HG02884 (cell line): ENCODE measurements at regions not wholly inside any gene's neighbourhood (a gene's known extent, or its start where the extent isn't known, plus 50 kb on each side); places are given as distances from the start of the nearest gene placed in this dataset.
"Not testable (repeated sequence)": the region's sequence is repeated elsewhere in the genome, so short reads cannot be mapped to it uniquely, and the experiment has no call there.

Experiments used
- ATAC-seq: cut with Tn5 transposase; IDR thresholded peaks from one replicate; pipeline ENCODE4 v1.9.1; 2021; ENCODE audit warnings: mild to moderate bottlenecking, moderate library complexity; ENCODE audit not compliant: unreplicated experiment

DNA sequence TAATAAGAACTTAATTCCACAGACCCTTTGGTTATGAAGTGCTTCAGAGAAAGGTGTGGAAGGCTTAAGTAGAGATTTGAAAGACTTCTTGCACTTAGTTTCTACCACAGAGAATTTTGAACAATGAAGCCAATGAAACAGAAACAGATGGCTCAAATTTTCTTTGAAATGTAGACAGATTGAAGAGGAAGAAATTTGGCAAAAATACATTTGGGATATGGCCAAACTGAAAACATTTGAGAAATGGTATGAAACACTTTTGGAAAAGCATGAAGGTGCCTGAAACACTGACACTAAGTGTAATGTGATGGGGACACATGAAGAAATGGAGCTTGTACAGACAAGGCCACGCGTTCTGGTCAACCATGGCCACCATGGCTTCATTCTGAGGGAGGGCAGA, 272.4 kb upstream of the EXOC2 start:
- ATAC-seq, result no peak

DNA sequence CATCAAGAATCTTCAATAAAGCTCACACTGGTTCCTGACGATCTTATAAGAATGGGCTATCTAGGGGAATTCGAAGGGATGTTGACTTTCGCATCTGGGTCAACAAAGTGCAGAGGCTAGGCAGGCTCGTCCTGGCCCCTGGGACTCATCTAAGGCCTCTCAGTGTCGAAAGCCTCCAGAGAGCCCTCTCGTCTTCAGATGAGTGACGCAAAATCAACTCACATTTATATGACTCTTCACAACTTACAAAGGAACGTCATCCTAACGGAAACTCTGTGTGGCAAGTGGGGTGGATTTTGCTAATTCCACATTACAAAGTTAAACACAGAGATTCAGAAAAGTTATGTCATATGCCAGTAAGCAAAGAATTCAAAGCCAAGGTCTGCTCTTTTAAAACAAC, 270.5 kb upstream of the EXOC2 start:
- ATAC-seq, result no peak

GRCh38 chr6:961407-961960, 268.5 kb upstream of the EXOC2 start:
- no peak for ATAC-seq

- ATAC-seq, result no peak
These were observed 267.4 kb upstream of the EXOC2 start for GRCh38 chr6:960356-960755.

- ATAC-seq, result no peak
These were observed 265.5 kb upstream of the EXOC2 start for GRCh38 chr6:958488-958887.

GRCh38 chr6:951399-952181, 258.7 kb upstream of the EXOC2 start:
- no peak for ATAC-seq

DNA sequence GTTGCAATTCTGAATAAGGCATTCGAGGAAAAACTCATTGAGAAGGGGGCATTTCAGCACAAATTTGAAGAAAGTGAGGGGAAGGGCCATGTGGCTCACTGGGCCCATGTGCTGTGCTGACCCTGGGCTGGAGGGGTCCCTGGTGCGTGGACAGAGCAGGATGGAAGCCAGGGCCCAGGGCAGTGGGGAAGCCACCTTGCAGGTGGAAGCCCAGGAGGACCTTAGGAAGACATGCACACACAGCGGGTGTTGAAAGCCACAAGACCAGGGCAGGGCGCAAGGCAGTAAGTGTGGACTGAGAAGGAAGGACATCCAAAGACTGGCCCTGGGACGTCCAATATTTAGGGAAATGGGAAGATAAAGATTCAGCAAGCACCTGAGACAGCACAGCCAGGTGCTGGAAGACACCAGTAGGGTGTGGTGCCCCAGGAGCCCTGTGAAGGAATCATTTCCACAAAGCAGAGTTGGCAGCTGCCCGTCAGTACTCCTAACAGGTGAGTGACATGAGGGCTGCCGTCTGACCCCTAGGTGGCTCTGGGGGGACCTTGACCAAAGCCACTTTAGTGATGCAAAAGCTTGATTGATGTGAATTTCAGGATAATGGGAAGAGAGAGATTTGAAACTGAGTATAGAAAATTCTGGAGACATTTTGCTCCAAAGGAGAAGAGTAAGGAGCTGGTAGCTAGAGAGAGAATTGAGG, 254.4 kb upstream of the EXOC2 start:
- no peak for ATAC-seq

DNA sequence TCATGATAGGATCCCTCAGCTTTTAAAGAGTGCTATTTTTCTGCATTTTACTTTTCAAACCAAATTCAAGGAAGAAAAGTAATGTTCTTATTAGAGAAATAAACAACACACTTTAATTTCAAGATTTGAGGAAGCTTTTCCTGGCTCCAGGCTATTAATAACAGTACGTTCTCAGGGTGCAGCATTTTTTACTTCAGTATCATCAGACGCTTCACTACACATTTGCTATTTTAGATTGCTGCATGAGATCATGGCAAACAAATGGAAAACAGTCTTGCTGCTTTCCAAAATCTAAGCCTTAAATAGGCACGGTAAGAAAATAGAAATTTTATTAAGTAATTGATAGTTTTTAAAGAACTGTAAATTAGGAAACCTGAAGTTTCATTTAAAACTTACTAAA, 253.6 kb upstream of the EXOC2 start:
- no peak for ATAC-seq

DNA sequence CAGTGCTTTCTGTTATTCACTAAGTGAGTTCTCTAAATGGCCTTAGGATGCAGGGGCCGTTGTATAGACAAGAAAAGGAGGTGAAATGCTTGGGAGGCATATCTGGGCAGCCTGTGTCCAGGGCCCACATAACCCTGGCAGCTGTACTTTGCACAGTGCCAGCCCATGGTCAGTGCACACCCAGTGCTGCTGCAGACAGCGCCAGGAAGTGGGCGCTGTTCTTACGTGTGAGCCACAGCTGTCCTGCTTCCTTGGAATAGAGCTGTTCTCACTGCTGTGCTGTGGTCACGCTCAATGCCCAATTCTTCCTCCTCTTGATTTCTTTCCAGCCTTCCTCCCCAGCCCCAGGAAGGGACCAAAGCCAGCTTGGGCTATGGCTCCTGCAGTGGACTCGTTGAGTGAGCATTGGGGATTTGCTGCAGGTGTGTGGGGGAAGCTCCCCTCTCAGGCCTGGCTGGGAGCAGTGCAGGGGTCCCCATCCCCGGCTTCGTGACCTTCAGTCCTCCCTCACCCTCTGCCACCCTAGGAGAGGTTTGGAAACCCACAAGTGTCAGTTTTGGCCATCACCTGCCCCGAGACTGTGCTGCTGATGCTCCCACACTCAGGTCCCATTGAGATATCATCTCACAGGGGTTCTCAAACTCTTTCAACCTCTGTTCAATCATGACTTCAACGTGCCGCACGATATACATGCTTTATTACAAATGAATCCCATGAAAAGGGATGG, 246.8 kb upstream of the EXOC2 start:
- no peak for ATAC-seq

GRCh38 chr6:938916-939315, 246.0 kb upstream of the EXOC2 start:
- ATAC-seq, result no peak

GRCh38 chr6:938271-938905, 245.4 kb upstream of the EXOC2 start:
- ATAC-seq, result no peak

GRCh38 chr6:935582-935981, 242.6 kb upstream of the EXOC2 start:
- no peak for ATAC-seq

- ATAC-seq, result no peak
These were observed 241.7 kb upstream of the EXOC2 start for GRCh38 chr6:934686-935085.

DNA sequence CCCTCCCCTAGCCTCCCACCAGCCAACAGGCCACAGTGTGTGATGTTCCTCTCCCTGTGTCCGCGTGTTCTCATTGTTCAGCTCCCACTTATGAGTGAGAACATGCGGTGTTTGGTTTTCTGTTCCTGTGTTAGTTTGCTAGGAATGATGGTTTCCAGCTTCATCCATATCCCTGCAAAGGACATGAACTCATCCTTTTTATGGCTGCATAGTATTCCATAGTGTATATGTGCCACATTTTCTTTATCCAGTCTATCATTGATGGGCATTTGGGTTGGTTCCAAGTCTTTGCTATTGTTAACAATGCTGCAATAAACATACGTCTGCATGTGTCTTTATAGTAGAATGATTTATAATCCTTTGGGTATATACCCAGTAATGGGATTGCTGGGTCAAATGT, 239.0 kb upstream of the EXOC2 start:
- not testable (repeated sequence) for ATAC-seq

DNA sequence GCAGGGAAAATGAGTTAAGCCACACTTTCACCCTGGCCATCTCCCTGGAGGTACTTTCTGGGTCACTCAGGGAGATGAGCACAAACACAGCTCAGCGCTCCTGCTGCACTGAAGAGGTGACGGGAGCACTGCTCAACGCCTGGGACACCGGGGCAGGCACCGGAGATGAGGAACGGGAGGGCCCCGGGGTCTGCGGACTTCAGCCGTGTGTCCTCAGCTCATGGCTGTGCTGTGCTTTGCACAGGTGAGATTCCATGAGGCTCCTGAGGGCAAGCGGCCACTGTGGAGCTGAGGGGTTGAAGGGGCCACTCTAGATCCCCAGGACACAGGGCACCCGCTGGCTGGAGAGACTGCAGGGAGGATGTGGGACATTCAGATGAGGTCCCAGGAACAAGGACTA, 234.2 kb upstream of the EXOC2 start:
- ATAC-seq, result no peak

GRCh38 chr6:925656-926213, 232.8 kb upstream of the EXOC2 start:
- no peak for ATAC-seq

DNA sequence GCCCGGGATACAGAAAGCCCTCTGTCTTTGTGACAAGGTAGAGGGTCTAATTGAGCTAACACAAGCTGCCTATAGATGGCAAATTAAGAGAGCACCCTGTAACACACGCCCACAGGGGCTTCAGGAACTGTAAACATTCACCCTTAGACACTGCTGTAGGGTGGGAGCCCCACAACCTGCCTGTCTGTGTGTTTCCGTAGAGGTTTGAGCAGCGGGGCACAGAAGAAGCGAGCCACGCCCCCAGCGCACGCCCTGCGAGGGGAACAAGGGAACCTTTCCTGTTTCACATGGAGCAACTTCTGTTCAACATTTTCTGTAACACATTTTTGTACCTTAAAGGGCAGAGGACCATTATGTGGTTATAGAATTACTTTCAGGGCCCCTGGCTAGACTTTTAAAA, 231.7 kb upstream of the EXOC2 start:
- no peak for ATAC-seq

DNA sequence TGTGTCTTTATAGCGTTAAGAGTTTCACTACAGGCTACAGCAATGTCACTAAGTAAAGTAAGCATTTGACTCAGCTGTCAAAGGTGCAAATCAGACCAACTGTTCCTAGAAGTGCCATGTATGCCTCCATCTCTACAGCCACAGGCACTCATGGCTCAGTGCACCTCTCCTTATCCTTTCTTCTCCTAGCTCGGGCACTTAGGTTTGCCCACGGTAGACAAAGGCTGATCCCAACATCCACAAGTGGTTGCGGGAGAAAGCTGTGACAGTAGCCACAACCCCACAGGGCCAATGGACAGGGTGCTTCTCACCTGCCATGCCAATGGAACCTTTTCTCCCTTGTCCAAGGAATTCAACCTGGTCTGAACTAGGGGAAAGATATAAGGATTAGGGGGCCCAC, 228.5 kb upstream of the EXOC2 start:
- no peak for ATAC-seq

DNA sequence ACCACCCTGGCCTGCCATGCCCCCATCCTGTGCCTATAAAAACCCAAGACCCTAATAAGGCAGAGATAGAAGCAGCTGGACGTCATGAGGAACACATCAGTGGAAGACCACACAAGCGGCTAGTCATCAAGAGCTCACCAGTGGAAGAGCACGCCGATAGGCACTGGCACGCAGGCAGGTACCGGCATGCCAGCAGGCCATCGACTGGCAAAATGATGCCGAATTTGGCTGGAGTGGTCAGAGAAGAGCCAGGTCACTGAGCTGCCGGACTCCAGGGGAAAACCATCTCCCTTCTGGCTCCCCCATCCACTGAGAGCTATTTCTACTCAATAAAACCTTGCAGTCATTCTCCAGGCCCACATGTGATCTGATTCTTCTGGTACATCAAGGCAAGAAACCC, 227.6 kb upstream of the EXOC2 start:
- ATAC-seq, result no peak

- no peak for ATAC-seq
These were observed 226.6 kb upstream of the EXOC2 start for GRCh38 chr6:919500-919899.

GRCh38 chr6:917939-918338, 225.0 kb upstream of the EXOC2 start:
- ATAC-seq, result no peak
